IPS DF 6.9 (cell line): ENCODE measurements at regions not wholly inside any gene's neighbourhood (a gene's known extent, or its start where the extent isn't known, plus 50 kb on each side); places are given as distances from the start of the nearest gene placed in this dataset.

Experiments used
- DNase-seq: peaks from one replicate; pipeline ENCODE4 v3.0.0-alpha.2; 2013; ENCODE audit warnings: low read depth, low spot score
- H3K27ac ChIP-seq: one replicate; pipeline ENCODE4 v1.5.1; 2013; ENCODE audit warnings: low read length, control low read depth
- H3K27me3 ChIP-seq: 2 replicates; pipeline ENCODE4 v1.6.1; 2013; ENCODE audit warnings: mild to moderate bottlenecking, low read length; ENCODE audit not compliant: control insufficient read depth, insufficient read depth
- H3K36me3 ChIP-seq: 2 replicates; pipeline ENCODE4 v1.6.1; 2013; ENCODE audit warnings: low read length; ENCODE audit not compliant: control insufficient read depth, insufficient read depth
- H3K4me1 ChIP-seq: 2 replicates; pipeline ENCODE4 v1.6.1; 2013; ENCODE audit warnings: low read length; ENCODE audit not compliant: control insufficient read depth, insufficient read depth
- H3K4me3 ChIP-seq: 2 replicates; pipeline ENCODE4 v1.5.1; 2013; ENCODE audit warnings: mild to moderate bottlenecking, low read length
- H3K9me3 ChIP-seq: 2 replicates; pipeline ENCODE4 v1.6.1; 2013; ENCODE audit warnings: low read length, inconsistent platforms; ENCODE audit not compliant: control insufficient read depth, insufficient read depth
- WGBS: extraction: QIAGEN DNeasy Blood & Tissue Kit; methylation state at CpG from one replicate; pipeline ENCODE4 v1.1.7; 2013; ENCODE audit warnings: mixed read lengths, missing lambda C conversion rate; ENCODE audit not compliant: insufficient read length, insufficient coverage; 5-methylcytosine and 5-hydroxymethylcytosine counted together

- no peaks in the 10 kb centered on the region for H3K27me3 ChIP-seq
- H3K27ac ChIP-seq, result no peak overlapping the region
- no peak overlapping the region for H3K4me3 ChIP-seq
- H3K36me3 ChIP-seq, result no peaks in the 10 kb centered on the region
- peaks cover 4% of the 10 kb centered on the region; the same call in 1 of the 2 replicates for H3K4me1 ChIP-seq
- H3K9me3 ChIP-seq, result no peaks in the 10 kb centered on the region
- no CpG with 5 or more reads among the region's 2 CpGs for WGBS
- no peak for DNase-seq
Measured at GRCh38 chr3:111471831-111472230, 70.2 kb upstream of the CD96 start.

GRCh38 chr3:111472556-111472955 lies 69.4 kb upstream of the CD96 start:
- no peak overlapping the region for H3K27ac ChIP-seq
- H3K9me3 ChIP-seq, result no peaks in the 10 kb centered on the region
- DNase-seq, result no peak
- H3K27me3 ChIP-seq, result no peaks in the 10 kb centered on the region
- H3K4me1 ChIP-seq, result peaks cover 4% of the 10 kb centered on the region; the same call in 1 of the 2 replicates
- no peaks in the 10 kb centered on the region for H3K36me3 ChIP-seq
- H3K4me3 ChIP-seq, result no peak overlapping the region
- WGBS, result no CpG with 5 or more reads among the region's 4 CpGs

DNA sequence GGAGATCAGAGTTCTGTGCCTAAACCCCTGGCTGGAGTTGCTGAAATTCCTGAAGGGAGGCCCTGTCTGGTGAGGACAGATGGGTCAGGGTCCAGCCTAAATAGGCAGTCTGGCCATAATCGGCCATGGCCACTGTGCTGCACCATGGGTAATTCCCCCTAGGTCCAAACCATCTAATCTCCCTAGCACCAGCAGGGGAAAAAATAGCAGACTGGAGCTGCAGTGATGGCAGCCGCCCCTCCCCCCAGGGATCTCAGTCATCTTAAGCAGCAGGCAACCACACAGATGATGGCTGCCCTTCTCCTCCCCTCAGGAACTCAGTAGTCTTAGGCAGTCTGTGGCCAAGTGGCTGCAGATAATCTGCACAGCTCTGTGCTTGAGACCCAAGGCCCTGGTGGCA lies 68.4 kb upstream of the CD96 start:
- no peak for DNase-seq
- no peak overlapping the region for H3K27ac ChIP-seq
- no peaks in the 10 kb centered on the region for H3K9me3 ChIP-seq
- no CpG with 5 or more reads among the region's 2 CpGs for WGBS
- H3K36me3 ChIP-seq, result no peaks in the 10 kb centered on the region
- no peak overlapping the region for H3K4me3 ChIP-seq
- H3K27me3 ChIP-seq, result no peaks in the 10 kb centered on the region
- H3K4me1 ChIP-seq, result peaks cover 4% of the 10 kb centered on the region; the same call in 1 of the 2 replicates

- no CpG with 5 or more reads among the region's 3 CpGs for WGBS
- Histone ChIP-seq H3K4me1 (peaks cover 4% of the 10 kb centered on the region; the same call in 1 of the 2 replicates), H3K36me3 (no peaks in the 10 kb centered on the region), H3K27me3 (no peaks in the 10 kb centered on the region), H3K9me3 (no peaks in the 10 kb centered on the region), H3K27ac (no peak overlapping the region), H3K4me3 (no peak overlapping the region)
- DNase-seq, result no peak
Measured at GRCh38 chr3:111476701-111477100, 65.3 kb upstream of the CD96 start.

DNA sequence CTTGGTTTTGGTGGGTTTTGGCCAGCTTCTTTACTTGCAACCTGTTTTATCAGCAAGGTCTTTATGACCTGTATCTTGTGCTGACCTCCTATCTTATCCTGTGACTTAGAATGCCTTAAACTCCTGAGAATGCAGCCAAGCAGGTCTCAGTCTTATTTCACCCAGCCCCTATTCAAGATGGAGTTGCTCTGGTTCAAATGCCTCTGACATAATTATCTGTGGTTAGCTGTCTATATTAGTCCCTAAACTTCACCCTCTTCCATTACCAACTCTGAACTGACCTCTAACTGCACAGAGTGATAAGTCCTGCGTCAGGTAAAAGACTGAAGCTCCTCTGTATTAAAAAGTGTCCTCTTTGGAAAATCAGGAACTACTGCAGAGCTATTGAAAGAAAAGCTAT lies 61.9 kb upstream of the CD96 start:
- Histone ChIP-seq H3K9me3 (no peaks in the 10 kb centered on the region), H3K27me3 (no peaks in the 10 kb centered on the region), H3K4me3 (no peak overlapping the region), H3K36me3 (no peaks in the 10 kb centered on the region), H3K27ac (no peak overlapping the region), H3K4me1 (no peaks in the 10 kb centered on the region)
- DNase-seq, result no peak
- WGBS, result no CpG with 5 or more reads among the region's 1 CpG

DNA sequence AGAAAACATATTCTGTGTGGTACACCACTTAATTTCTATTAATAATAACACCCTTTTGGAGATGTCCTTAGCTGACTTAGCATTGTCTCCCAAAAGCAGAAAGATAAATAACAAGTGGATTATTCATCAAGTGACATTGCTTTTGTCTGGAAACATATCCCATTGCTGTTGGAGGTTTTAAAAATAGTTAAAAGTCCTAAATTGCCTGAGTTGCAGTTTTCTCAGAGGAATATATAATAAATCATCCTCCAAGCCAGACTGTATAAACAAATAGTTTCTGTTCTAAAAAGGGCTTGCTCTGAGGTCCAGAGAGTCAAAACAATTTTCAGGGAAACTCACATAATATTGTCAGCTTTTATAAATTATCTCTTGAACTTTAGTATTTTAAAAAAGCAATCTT lies 60.4 kb upstream of the CD96 start:
- no peak overlapping the region for H3K4me3 ChIP-seq
- DNase-seq, result no peak
- H3K36me3 ChIP-seq, result no peaks in the 10 kb centered on the region
- H3K27ac ChIP-seq, result no peak overlapping the region
- no peaks in the 10 kb centered on the region for H3K9me3 ChIP-seq
- no peaks in the 10 kb centered on the region for H3K4me1 ChIP-seq
- no peaks in the 10 kb centered on the region for H3K27me3 ChIP-seq

GRCh38 chr3:111482574-111482973 lies 59.4 kb upstream of the CD96 start:
- Histone ChIP-seq H3K4me1 (no peaks in the 10 kb centered on the region), H3K27me3 (no peaks in the 10 kb centered on the region), H3K4me3 (no peak overlapping the region), H3K27ac (no peak overlapping the region), H3K36me3 (no peaks in the 10 kb centered on the region), H3K9me3 (no peaks in the 10 kb centered on the region)
- DNase-seq, result no peak
- WGBS, result no CpG with 5 or more reads among the region's 1 CpG

- WGBS, result no CpG with 5 or more reads among the region's 1 CpG
- no peaks in the 10 kb centered on the region for H3K9me3 ChIP-seq
- H3K27ac ChIP-seq, result no peak overlapping the region
- no peaks in the 10 kb centered on the region for H3K4me1 ChIP-seq
- H3K27me3 ChIP-seq, result no peaks in the 10 kb centered on the region
- H3K36me3 ChIP-seq, result no peaks in the 10 kb centered on the region
- no peak overlapping the region for H3K4me3 ChIP-seq
- DNase-seq, result no peak
Measured at GRCh38 chr3:111485086-111485485, 56.9 kb upstream of the CD96 start.
